Natural killer cell (primary cell): ENCODE measurements at regions not wholly inside any gene's neighbourhood (a gene's known extent, or its start where the extent isn't known, plus 50 kb on each side); places are given as distances from the start of the nearest gene placed in this dataset.
"Not testable (repeated sequence)": the region's sequence is repeated elsewhere in the genome, so short reads cannot be mapped to it uniquely, and the experiment has no call there.

Source experiments
- ATAC-seq, 3 donors: fragments of 150-1000 bp in 2 of 3; fragments of 200-7000 bp in 1 of 3; cut with Tn5 transposase; 1 replicate in 1 of 3; 2 replicates in 2 of 3; pipeline ENCODE4 v1.10.0; 2021; ENCODE audit warnings: mild to moderate bottlenecking in 2 of 3, moderate library complexity in 2 of 3
- DNase-seq, 2 donors: peaks; one replicate each; pipeline versions ENCODE4 v3.0.0 to v3.0.0-alpha.2; 2013 to 2021; ENCODE audit warnings: mixed read lengths in 1 of 2
- H3K27ac ChIP-seq: one replicate; pipeline ENCODE4 v1.5.1; 2013; ENCODE audit warnings: mild to moderate bottlenecking, low read length
- H3K27me3 ChIP-seq: one replicate; pipeline ENCODE4 v1.6.1; 2013; ENCODE audit warnings: low read length; ENCODE audit not compliant: control insufficient read depth, insufficient read depth
- H3K36me3 ChIP-seq: one replicate; pipeline ENCODE4 v1.6.1; 2013; ENCODE audit warnings: low read length; ENCODE audit not compliant: control insufficient read depth, insufficient read depth
- H3K4me1 ChIP-seq: one replicate; pipeline ENCODE4 v1.6.1; 2013; ENCODE audit warnings: low read length; ENCODE audit not compliant: control insufficient read depth, insufficient read depth
- H3K4me3 ChIP-seq: one replicate; pipeline ENCODE4 v1.5.1; 2013; ENCODE audit warnings: low read length
- H3K9me3 ChIP-seq: one replicate; pipeline ENCODE4 v1.6.1; 2013; ENCODE audit warnings: low read length; ENCODE audit not compliant: control insufficient read depth, insufficient read depth
- H3K27ac Mint-ChIP-seq, 2 donors: one replicate each; pipeline ENCODE4 v1.8.0; 2022; ENCODE audit warnings: mild to moderate bottlenecking in 2 of 2, mixed read lengths in 2 of 2, moderate library complexity in 1 of 2
- H3K27me3 Mint-ChIP-seq, 2 donors: one replicate each; pipeline ENCODE4 v1.8.0; 2022; ENCODE audit warnings: low read depth in 2 of 2, mixed read lengths in 2 of 2
- H3K36me3 Mint-ChIP-seq: one replicate; pipeline ENCODE4 v1.8.0; 2022; ENCODE audit warnings: mixed read lengths
- H3K4me1 Mint-ChIP-seq, 2 donors: one replicate each; pipeline ENCODE4 v1.8.0; 2022; ENCODE audit warnings: mixed read lengths in 2 of 2
- H3K4me3 Mint-ChIP-seq: one replicate; pipeline ENCODE4 v1.8.0; 2022; ENCODE audit warnings: mild to moderate bottlenecking, moderate library complexity, mixed read lengths
- H3K9me3 Mint-ChIP-seq, 2 donors: one replicate each; pipeline ENCODE4 v1.8.0; 2022; ENCODE audit warnings: mixed read lengths in 2 of 2
- WGBS: methylation state at CpG from one replicate; pipeline ENCODE4 v1.1.7; 2013; ENCODE audit warnings: missing lambda C conversion rate; ENCODE audit not compliant: insufficient coverage; 5-methylcytosine and 5-hydroxymethylcytosine counted together
- intact Hi-C: fragments of 100-400 bp; cut with micrococcal nuclease; formaldehyde crosslinking; loops from one replicate; pipeline ENCODE4 v1.14.2; 2022
- TF ChIP-seq, protein P1 (sequence below): fragments of 200-600 bp; IDR thresholded peaks from one replicate; pipeline ENCODE4 v1.8.0; 2022; ENCODE audit warnings: antibody characterized with exemption

DNA sequence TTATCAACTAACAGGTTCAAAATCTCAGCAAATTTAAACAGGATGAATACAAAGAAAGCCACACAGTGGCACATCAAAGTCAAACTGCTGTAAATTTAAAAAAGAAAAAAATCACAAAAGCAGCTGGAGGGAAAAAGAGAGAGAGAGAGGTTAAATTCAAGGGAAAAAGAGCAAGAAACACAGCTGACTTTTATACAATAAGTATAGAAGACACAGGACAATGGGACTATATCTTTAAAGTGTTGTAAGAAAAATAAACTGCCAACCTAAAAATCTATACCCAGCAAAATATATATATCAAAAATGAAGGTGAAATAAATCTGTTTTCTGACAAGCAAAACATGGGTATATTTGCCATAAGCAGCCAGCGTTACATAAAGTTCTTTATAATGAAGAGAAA lies 261.5 kb downstream of the TLE1 start:
- WGBS = 100% methylated on average over 1 of the region's 1 CpG
- ATAC-seq (no peak), DNase-seq (no peak)
- no peak overlapping the region for H3K27ac Mint-ChIP-seq
- no peak overlapping the region for H3K4me3 Mint-ChIP-seq
- intact Hi-C loops = no loop called here
- TF ChIP-seq, protein P1, sequence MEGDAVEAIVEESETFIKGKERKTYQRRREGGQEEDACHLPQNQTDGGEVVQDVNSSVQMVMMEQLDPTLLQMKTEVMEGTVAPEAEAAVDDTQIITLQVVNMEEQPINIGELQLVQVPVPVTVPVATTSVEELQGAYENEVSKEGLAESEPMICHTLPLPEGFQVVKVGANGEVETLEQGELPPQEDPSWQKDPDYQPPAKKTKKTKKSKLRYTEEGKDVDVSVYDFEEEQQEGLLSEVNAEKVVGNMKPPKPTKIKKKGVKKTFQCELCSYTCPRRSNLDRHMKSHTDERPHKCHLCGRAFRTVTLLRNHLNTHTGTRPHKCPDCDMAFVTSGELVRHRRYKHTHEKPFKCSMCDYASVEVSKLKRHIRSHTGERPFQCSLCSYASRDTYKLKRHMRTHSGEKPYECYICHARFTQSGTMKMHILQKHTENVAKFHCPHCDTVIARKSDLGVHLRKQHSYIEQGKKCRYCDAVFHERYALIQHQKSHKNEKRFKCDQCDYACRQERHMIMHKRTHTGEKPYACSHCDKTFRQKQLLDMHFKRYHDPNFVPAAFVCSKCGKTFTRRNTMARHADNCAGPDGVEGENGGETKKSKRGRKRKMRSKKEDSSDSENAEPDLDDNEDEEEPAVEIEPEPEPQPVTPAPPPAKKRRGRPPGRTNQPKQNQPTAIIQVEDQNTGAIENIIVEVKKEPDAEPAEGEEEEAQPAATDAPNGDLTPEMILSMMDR = no peak
- Histone ChIP-seq H3K4me1 (no peaks in the 10 kb centered on the region), H3K36me3 (no peaks in the 10 kb centered on the region), H3K9me3 (peaks cover 2% of the 10 kb centered on the region), H3K27me3 (no peaks in the 10 kb centered on the region), H3K27ac (no peak overlapping the region), H3K4me3 (no peak overlapping the region)
- H3K4me1 Mint-ChIP-seq = no peaks in the 10 kb centered on the region
- peaks cover 10% of the 10 kb centered on the region for H3K36me3 Mint-ChIP-seq
- H3K27me3 Mint-ChIP-seq = no peaks in the 10 kb centered on the region
- H3K9me3 Mint-ChIP-seq = peaks cover 14 to 18% of the 10 kb centered on the region in 2 donors

- Mint-ChIP-seq H3K27me3 (no peaks in the 10 kb centered on the region), H3K27ac (no peak overlapping the region), H3K4me1 (no peaks in the 10 kb centered on the region), H3K36me3 (peaks cover 10% of the 10 kb centered on the region), H3K9me3 (peaks cover 10 to 18% of the 10 kb centered on the region in 2 donors), H3K4me3 (no peak overlapping the region)
- Histone ChIP-seq H3K27me3 (no peaks in the 10 kb centered on the region), H3K4me3 (no peak overlapping the region), H3K9me3 (no peaks in the 10 kb centered on the region), H3K4me1 (no peaks in the 10 kb centered on the region), H3K36me3 (no peaks in the 10 kb centered on the region), H3K27ac (no peak overlapping the region)
- TF ChIP-seq, protein P1 = no peak
- DNase-seq = no peak
- intact Hi-C loops = no loop called here
- ATAC-seq = no peak
- WGBS = 35% methylated on average over 1 of the region's 1 CpG
These were observed 264.9 kb downstream of the TLE1 start for GRCh38 chr9:81424431-81424830.

GRCh38 chr9:81423589-81424326 lies 265.6 kb downstream of the TLE1 start:
- no peak for ATAC-seq
- no peaks in the 10 kb centered on the region for H3K27me3 Mint-ChIP-seq
- peaks cover 10% of the 10 kb centered on the region for H3K36me3 Mint-ChIP-seq

DNA sequence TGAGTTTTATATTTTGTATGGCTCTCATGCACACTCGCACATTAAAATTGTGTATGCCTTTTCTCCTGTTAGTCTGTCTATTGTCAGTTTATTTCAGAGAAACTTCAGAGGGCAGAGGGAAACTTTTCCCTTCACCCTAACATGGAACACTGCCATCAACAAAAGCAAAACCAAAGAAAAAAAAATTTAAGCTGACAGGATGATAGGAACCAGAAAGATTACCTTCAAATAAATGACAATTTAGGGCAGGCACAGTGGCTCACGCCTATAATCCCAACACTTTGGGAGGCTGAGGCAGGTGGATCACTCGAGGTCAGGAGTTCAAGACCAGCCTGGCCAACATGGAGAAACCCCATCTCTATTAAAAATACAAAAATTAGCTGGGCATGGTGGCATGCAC lies 268.3 kb downstream of the TLE1 start:
- H3K27ac ChIP-seq, H3K36me3 ChIP-seq, H3K4me3 ChIP-seq, H3K9me3 Mint-ChIP-seq, H3K36me3 Mint-ChIP-seq, DNase-seq, H3K4me1 Mint-ChIP-seq, H3K9me3 ChIP-seq, H3K4me1 ChIP-seq, intact Hi-C loops, H3K27me3 ChIP-seq, H3K27ac Mint-ChIP-seq, H3K4me3 Mint-ChIP-seq, ATAC-seq, H3K27me3 Mint-ChIP-seq: not testable (repeated sequence)
- WGBS = 63% methylated on average over 2 of the region's 3 CpGs

More at GRCh38 chr9:81423589-81424326, 265.6 kb downstream of the TLE1 start:
- H3K9me3 ChIP-seq = no peaks in the 10 kb centered on the region
- Mint-ChIP-seq H3K4me3 (no peak overlapping the region), H3K4me1 (no peaks in the 10 kb centered on the region), H3K27ac (no peak overlapping the region), H3K9me3 (peaks cover 10 to 18% of the 10 kb centered on the region in 2 donors)
- H3K27ac ChIP-seq = no peak overlapping the region
- H3K36me3 ChIP-seq = no peaks in the 10 kb centered on the region
- intact Hi-C loops = no loop called here
- DNase-seq = no peak
- H3K27me3 ChIP-seq = no peaks in the 10 kb centered on the region
- H3K4me1 ChIP-seq = no peaks in the 10 kb centered on the region
- TF ChIP-seq, protein P1 = no peak
- no peak overlapping the region for H3K4me3 ChIP-seq
